Right cardiac atrium (tissue), 5 donors: ENCODE measurements at regions not wholly inside any gene's neighbourhood (a gene's known extent, or its start where the extent isn't known, plus 50 kb on each side); places are given as distances from the start of the nearest gene placed in this dataset.

Experiments
- ATAC-seq, 2 donors: fragments of 200-7000 bp; cut with Tn5 transposase; one replicate each; pipeline versions ENCODE4 v1.8.0 to v1.9.1; 2020; ENCODE audit warnings: moderate library complexity in 2 of 2, mild to moderate bottlenecking in 1 of 2
- DNase-seq, 3 donors: peaks; one replicate each; pipeline ENCODE4 v3.0.0-alpha.2; 2020
- H3K27ac ChIP-seq: one replicate; pipeline ENCODE4 v1.5.1; 2013; ENCODE audit warnings: mild to moderate bottlenecking, low read length, control low read depth, moderate library complexity
- H3K27me3 ChIP-seq: one replicate; pipeline ENCODE4 v1.6.1; 2013; ENCODE audit not compliant: control insufficient read depth, insufficient read depth
- H3K4me1 ChIP-seq: one replicate; pipeline ENCODE4 v1.6.1; 2013; ENCODE audit warnings: low read length; ENCODE audit not compliant: control insufficient read depth, insufficient read depth
- H3K4me3 ChIP-seq: one replicate; pipeline ENCODE4 v1.5.1; 2013; ENCODE audit warnings: low read length, control low read depth
- H3K9me3 ChIP-seq: one replicate; pipeline ENCODE4 v1.6.1; 2013; ENCODE audit warnings: low read length; ENCODE audit not compliant: control insufficient read depth
- WGBS: extraction: QIAGEN DNeasy Blood & Tissue Kit; methylation state at CpG from one replicate; pipeline ENCODE4 v1.1.7; 2013; 5-methylcytosine and 5-hydroxymethylcytosine counted together
- intact Hi-C, 4 donors: fragments of 100-400 bp; cut with DNase I; formaldehyde crosslinking; loops; one replicate each; pipeline versions ENCODE4 v1.11.0 to v1.14.0; 2022 to 2023
- donor health status: healthy with polysubstance abuse.
- donor health status: DM: no; HTN: yes; CAD: no.
- donor health status: DM: no; HTN: no; CAD: no.
- donor health status: DM: no; HTN: yes; CAD: no; lungs with severe emphysema.
- donor health status: DM: yes; HTN: yes; CAD: no.

DNA sequence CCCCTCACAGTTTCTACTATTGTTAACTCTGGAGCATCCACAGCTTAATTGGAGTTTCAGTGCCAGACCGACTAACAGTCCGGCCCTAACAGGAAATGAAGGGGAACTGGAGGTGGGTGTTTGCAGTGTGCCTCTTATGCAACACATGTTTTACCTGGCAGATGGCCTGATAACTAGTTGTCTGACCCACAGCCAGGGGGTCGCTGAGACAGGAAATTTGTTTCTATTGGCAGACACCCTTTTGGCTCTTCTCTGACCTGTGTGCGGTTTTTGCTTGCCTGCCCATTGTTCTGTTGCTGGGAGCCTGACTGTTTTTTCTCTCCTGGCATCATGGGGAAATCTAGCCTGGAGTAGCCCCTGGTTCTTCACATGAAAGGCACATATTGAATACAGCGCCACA is 1329.8 kb downstream of the DSC3 start:
- no peaks in the 10 kb centered on the region for H3K9me3 ChIP-seq
- no peak overlapping the region for H3K27ac ChIP-seq
- no peaks in the 10 kb centered on the region for H3K27me3 ChIP-seq
- intact Hi-C loops, result no loop called here
- no peak overlapping the region for H3K4me3 ChIP-seq
- DNase-seq (no peak), ATAC-seq (no peak)
- 64% methylated on average over 5 of the region's 5 CpGs for WGBS
- no peaks in the 10 kb centered on the region for H3K4me1 ChIP-seq

DNA sequence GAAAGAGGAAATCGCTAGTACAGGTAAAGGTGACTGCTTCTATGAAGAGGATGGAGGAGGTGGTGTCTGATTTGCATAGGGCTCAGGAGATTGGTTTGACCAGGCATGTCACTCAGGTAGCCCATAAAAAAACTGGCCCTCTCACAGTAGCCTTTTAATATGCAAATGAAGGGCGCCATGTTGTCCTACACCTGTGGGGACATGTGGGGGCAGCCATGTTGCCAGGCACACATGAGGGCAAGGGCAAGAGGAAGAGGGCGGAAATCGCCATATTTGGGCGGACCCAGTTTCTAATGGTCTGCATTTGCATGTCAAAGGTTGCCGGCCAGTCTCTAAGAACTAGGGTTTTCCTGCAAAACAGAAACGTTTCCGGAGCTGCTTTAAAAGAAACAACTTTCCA is 1330.6 kb downstream of the DSC3 start:
- Histone ChIP-seq H3K27me3 (no peaks in the 10 kb centered on the region), H3K27ac (no peak overlapping the region), H3K4me1 (no peaks in the 10 kb centered on the region), H3K9me3 (no peaks in the 10 kb centered on the region), H3K4me3 (no peak overlapping the region)
- ATAC-seq, result no peak
- intact Hi-C loops, result no loop called here
- DNase-seq, result no peak
- 85% methylated on average over 8 of the region's 8 CpGs for WGBS

- Histone ChIP-seq H3K4me1 (no peaks in the 10 kb centered on the region), H3K27me3 (no peaks in the 10 kb centered on the region), H3K4me3 (no peak overlapping the region), H3K27ac (no peak overlapping the region), H3K9me3 (no peaks in the 10 kb centered on the region)
- ATAC-seq, result no peak
- intact Hi-C loops, result no loop called here
- DNase-seq, result no peak
- 81% methylated on average over 1 of the region's 1 CpG for WGBS
Measured at GRCh38 chr18:29693334-29693733, 1349.2 kb downstream of the DSC3 start.

GRCh38 chr18:29681578-29681977 is 1361.0 kb downstream of the DSC3 start:
- intact Hi-C loops, result no loop called here
- Histone ChIP-seq H3K9me3 (no peaks in the 10 kb centered on the region), H3K27me3 (no peaks in the 10 kb centered on the region), H3K27ac (no peak overlapping the region), H3K4me3 (no peak overlapping the region), H3K4me1 (no peaks in the 10 kb centered on the region)
- 81% methylated on average over 4 of the region's 4 CpGs for WGBS
- ATAC-seq, result no peak
- no peak for DNase-seq

GRCh38 chr18:29664278-29665036 is 1378.1 kb downstream of the DSC3 start:
- Histone ChIP-seq H3K9me3 (no peaks in the 10 kb centered on the region), H3K27ac (no peak overlapping the region), H3K4me3 (no peak overlapping the region), H3K27me3 (no peaks in the 10 kb centered on the region), H3K4me1 (no peaks in the 10 kb centered on the region)
- ATAC-seq (no peak), DNase-seq (no peak)
- 54% methylated on average over 4 of the region's 4 CpGs for WGBS
- intact Hi-C loops, result no loop called here

DNA sequence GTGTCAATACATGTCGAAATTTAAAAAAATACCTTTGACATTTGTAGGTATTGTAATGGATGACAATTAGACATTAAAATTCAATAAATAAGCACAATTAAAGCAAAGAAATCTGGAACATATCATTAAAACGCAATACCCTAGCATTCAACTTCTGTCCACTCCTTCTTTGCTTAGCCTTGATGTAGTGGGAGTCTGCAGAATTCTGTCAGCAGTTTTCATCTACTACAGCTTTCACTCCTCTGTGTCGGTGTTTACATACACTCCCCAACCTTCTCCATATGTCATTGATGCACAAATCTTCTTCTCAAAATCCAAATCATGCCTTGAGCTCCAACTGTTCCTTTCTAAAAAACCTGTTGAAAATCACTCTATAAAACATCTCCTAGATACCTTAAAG is 1380.6 kb downstream of the DSC3 start:
- intact Hi-C loops, result no loop called here
- Histone ChIP-seq H3K4me3 (no peak overlapping the region), H3K9me3 (no peaks in the 10 kb centered on the region), H3K4me1 (no peaks in the 10 kb centered on the region), H3K27me3 (no peaks in the 10 kb centered on the region), H3K27ac (no peak overlapping the region)
- no peak for ATAC-seq
- WGBS, result 44% methylated on average over 3 of the region's 3 CpGs
- DNase-seq, result no peak

DNA sequence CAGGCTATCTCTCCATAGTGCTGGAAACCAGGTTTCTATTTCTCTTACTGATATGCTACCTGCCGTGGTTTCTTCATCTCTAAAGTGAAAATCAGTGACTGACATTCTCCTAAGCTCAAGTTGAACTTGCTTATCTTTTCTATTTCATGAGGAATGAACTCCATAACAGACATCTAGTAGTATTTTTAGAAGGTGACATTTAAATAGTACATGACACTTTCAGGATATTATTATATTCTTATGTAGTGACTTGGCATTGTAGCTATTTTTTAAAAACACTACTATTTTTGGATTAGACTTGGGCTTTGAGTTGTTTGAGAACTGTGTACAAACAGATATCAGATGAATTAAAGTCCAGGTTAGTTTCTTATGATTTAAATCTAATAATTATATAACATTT is 1381.8 kb downstream of the DSC3 start:
- intact Hi-C loops, result no loop called here
- WGBS, result 30% methylated on average over 1 of the region's 1 CpG
- H3K27me3 ChIP-seq, result no peaks in the 10 kb centered on the region
- DNase-seq (no peak), ATAC-seq (peak; percentile 29 to 45)
- H3K9me3 ChIP-seq, result no peaks in the 10 kb centered on the region
- H3K4me3 ChIP-seq, result no peak overlapping the region
- no peak overlapping the region for H3K27ac ChIP-seq
- no peaks in the 10 kb centered on the region for H3K4me1 ChIP-seq

DNA sequence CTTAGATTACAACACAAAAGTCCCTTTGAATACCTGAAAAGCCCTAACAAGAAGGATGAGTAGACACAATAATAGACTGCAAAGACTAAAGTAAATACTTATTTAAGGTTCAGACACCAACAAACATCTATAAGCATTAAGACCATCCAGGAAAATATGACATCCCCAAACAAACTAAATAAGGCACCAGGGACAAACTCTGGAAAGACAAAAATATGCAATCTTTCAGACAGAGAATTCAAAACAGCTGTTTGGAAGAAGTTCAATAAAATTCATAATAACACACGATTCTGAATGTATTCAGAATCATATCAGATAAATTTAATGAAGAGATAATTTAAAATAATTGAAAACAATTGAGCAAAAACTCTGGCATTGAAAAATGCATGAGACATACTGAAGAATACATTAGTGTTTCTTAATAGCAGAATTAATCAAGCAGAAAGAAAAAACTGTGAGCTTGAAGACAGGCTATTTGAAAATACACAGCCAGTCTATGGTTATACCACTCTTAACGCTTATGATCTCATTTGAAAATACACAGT is 1388.8 kb downstream of the DSC3 start:
- Histone ChIP-seq H3K4me3 (no peak overlapping the region), H3K4me1 (peaks cover 2% of the 10 kb centered on the region), H3K9me3 (no peaks in the 10 kb centered on the region), H3K27me3 (no peaks in the 10 kb centered on the region), H3K27ac (no peak overlapping the region)
- WGBS, result 62% methylated on average over 2 of the region's 2 CpGs
- ATAC-seq, result no peak
- DNase-seq, result no peak
- intact Hi-C loops, result no loop called here

DNA sequence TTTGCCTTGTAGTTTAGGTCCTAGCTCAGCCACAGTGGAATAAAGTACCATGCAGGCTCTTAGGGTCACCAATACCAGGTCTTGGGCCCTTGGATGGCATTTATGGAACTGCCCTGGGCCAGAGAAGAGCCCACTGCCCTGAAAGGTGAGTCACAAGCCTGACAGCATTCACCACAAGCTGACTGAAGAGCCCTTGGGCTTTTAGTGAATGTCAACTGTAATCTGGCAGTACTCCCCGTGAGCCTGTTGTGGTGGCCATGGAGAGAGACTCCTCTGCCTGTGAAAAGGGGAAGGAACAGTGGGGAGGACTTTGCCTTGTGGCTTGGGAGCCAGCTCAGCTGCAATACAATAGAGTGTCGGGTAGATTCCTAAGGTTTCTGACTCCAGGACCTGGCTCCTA is 1389.7 kb downstream of the DSC3 start:
- WGBS, result 79% methylated on average over 2 of the region's 2 CpGs
- no peaks in the 10 kb centered on the region for H3K27me3 ChIP-seq
- H3K4me3 ChIP-seq, result no peak overlapping the region
- intact Hi-C loops, result no loop called here
- H3K9me3 ChIP-seq, result no peaks in the 10 kb centered on the region
- no peak for ATAC-seq
- no peak for DNase-seq
- no peak overlapping the region for H3K27ac ChIP-seq
- H3K4me1 ChIP-seq, result peaks cover 2% of the 10 kb centered on the region

- intact Hi-C loops, result no loop called here
- ATAC-seq, result no peak
- peaks cover 2% of the 10 kb centered on the region for H3K4me1 ChIP-seq
- no peak for DNase-seq
- no peaks in the 10 kb centered on the region for H3K9me3 ChIP-seq
- H3K27ac ChIP-seq, result no peak overlapping the region
- WGBS, result 98% methylated on average over 3 of the region's 3 CpGs
- no peak overlapping the region for H3K4me3 ChIP-seq
- H3K27me3 ChIP-seq, result no peaks in the 10 kb centered on the region
Measured at GRCh38 chr18:29651122-29651680, 1391.3 kb downstream of the DSC3 start.

GRCh38 chr18:29648891-29649290 is 1393.7 kb downstream of the DSC3 start:
- intact Hi-C loops, result no loop called here
- 55% methylated on average over 1 of the region's 1 CpG for WGBS
- no peak overlapping the region for H3K27ac ChIP-seq
- H3K9me3 ChIP-seq, result no peaks in the 10 kb centered on the region
- H3K27me3 ChIP-seq, result no peaks in the 10 kb centered on the region
- DNase-seq (no peak), ATAC-seq (no peak)
- H3K4me3 ChIP-seq, result no peak overlapping the region
- peaks cover 2% of the 10 kb centered on the region for H3K4me1 ChIP-seq
